GM19463 (cell line): ENCODE measurements at regions not wholly inside any gene's neighbourhood (a gene's known extent, or its start where the extent isn't known, plus 50 kb on each side); places are given as distances from the start of the nearest gene placed in this dataset.
"Not testable (repeated sequence)": the region's sequence is repeated elsewhere in the genome, so short reads cannot be mapped to it uniquely, and the experiment has no call there.

Experiments
- ATAC-seq: cut with Tn5 transposase; IDR thresholded peaks from one replicate; pipeline ENCODE4 v1.9.1; 2021; ENCODE audit warnings: mild to moderate bottlenecking, moderate library complexity; ENCODE audit not compliant: unreplicated experiment

- not testable (repeated sequence) for ATAC-seq
These were observed 215.1 kb upstream of the CCL2 start for GRCh38 chr17:34039759-34040555.

- ATAC-seq = no peak
These were observed 209.1 kb upstream of the CCL2 start for GRCh38 chr17:34045990-34046389.

- no peak for ATAC-seq
These were observed 204.0 kb upstream of the CCL2 start for GRCh38 chr17:34051046-34051445.

- ATAC-seq = no peak
These were observed 200.6 kb upstream of the CCL2 start for GRCh38 chr17:34054495-34054894.

GRCh38 chr17:34055606-34056005 is 199.5 kb upstream of the CCL2 start:
- ATAC-seq = no peak

GRCh38 chr17:34059423-34060220 is 195.5 kb upstream of the CCL2 start:
- no peak for ATAC-seq

- ATAC-seq = no peak
These were observed 188.6 kb upstream of the CCL2 start for GRCh38 chr17:34066528-34066927.

GRCh38 chr17:34067011-34067410 is 188.1 kb upstream of the CCL2 start:
- no peak for ATAC-seq

GRCh38 chr17:34068571-34068970 is 186.5 kb upstream of the CCL2 start:
- no peak for ATAC-seq

GRCh38 chr17:34070712-34071111 is 184.4 kb upstream of the CCL2 start:
- no peak for ATAC-seq

- no peak for ATAC-seq
These were observed 183.1 kb upstream of the CCL2 start for GRCh38 chr17:34071886-34072420.

- ATAC-seq = no peak
These were observed 180.0 kb upstream of the CCL2 start for GRCh38 chr17:34075076-34075475.

- ATAC-seq = no peak
These were observed 178.1 kb upstream of the CCL2 start for GRCh38 chr17:34076743-34077631.

GRCh38 chr17:34081269-34081668 is 173.8 kb upstream of the CCL2 start:
- no peak for ATAC-seq

- no peak for ATAC-seq
These were observed 172.7 kb upstream of the CCL2 start for GRCh38 chr17:34082404-34082803.

GRCh38 chr17:34089042-34089441 is 166.0 kb upstream of the CCL2 start:
- ATAC-seq = not testable (repeated sequence)

- ATAC-seq = no peak
These were observed 164.5 kb upstream of the CCL2 start for GRCh38 chr17:34090593-34090992.

- no peak for ATAC-seq
These were observed 163.1 kb upstream of the CCL2 start for GRCh38 chr17:34091975-34092374.

GRCh38 chr17:34095106-34095505 is 160.0 kb upstream of the CCL2 start:
- no peak for ATAC-seq

GRCh38 chr17:34098699-34099098 is 156.4 kb upstream of the CCL2 start:
- ATAC-seq = no peak
